DMS153 (cell line): ENCODE measurements at regions not wholly inside any gene's neighbourhood (a gene's known extent, or its start where the extent isn't known, plus 50 kb on each side); places are given as distances from the start of the nearest gene placed in this dataset.

Source experiments
- DNase-seq: peaks from one replicate; lab custom pipeline; 2025; lab: John Stamatoyannopoulos, UW

GRCh38 chr5:167561796-167562195, 729.6 kb upstream of the WWC1 start:
- DNase-seq: no peak

GRCh38 chr5:167564275-167564674, 727.2 kb upstream of the WWC1 start:
- no peak for DNase-seq

GRCh38 chr5:167565189-167565954, 726.1 kb upstream of the WWC1 start:
- no peak for DNase-seq

GRCh38 chr5:167570431-167570830, 721.0 kb upstream of the WWC1 start:
- no peak for DNase-seq

- DNase-seq: no peak
These were observed 719.6 kb upstream of the WWC1 start for GRCh38 chr5:167571824-167572223.

- DNase-seq: no peak
These were observed 717.9 kb upstream of the WWC1 start for GRCh38 chr5:167573370-167574127.

- no peak for DNase-seq
These were observed 717.0 kb upstream of the WWC1 start for GRCh38 chr5:167574464-167574863.

GRCh38 chr5:167575330-167575729, 716.1 kb upstream of the WWC1 start:
- no peak for DNase-seq

GRCh38 chr5:167576126-167576525, 715.3 kb upstream of the WWC1 start:
- no peak for DNase-seq

- DNase-seq: no peak
These were observed 714.5 kb upstream of the WWC1 start for GRCh38 chr5:167576897-167577296.

GRCh38 chr5:167577616-167578015, 713.8 kb upstream of the WWC1 start:
- no peak for DNase-seq

GRCh38 chr5:167578977-167579692, 712.3 kb upstream of the WWC1 start:
- no peak for DNase-seq

GRCh38 chr5:167579693-167580055, 711.8 kb upstream of the WWC1 start:
- DNase-seq: no peak

- DNase-seq: no peak
These were observed 710.8 kb upstream of the WWC1 start for GRCh38 chr5:167580608-167581007.

- DNase-seq: no peak
These were observed 709.2 kb upstream of the WWC1 start for GRCh38 chr5:167582283-167582682.

GRCh38 chr5:167582886-167583285, 708.6 kb upstream of the WWC1 start:
- DNase-seq: no peak

GRCh38 chr5:167585184-167585583, 706.3 kb upstream of the WWC1 start:
- DNase-seq: no peak

- no peak for DNase-seq
These were observed 703.5 kb upstream of the WWC1 start for GRCh38 chr5:167587772-167588437.

- DNase-seq: no peak
These were observed 699.3 kb upstream of the WWC1 start for GRCh38 chr5:167592114-167592513.

- DNase-seq: no peak
These were observed 698.0 kb upstream of the WWC1 start for GRCh38 chr5:167593329-167594060.

- DNase-seq: no peak
These were observed 697.4 kb upstream of the WWC1 start for GRCh38 chr5:167594061-167594435.

- DNase-seq: no peak
These were observed 696.7 kb upstream of the WWC1 start for GRCh38 chr5:167594750-167595149.
